LNCaP clone FGC (cell line): ENCODE measurements at regions not wholly inside any gene's neighbourhood (a gene's known extent, or its start where the extent isn't known, plus 50 kb on each side); places are given as distances from the start of the nearest gene placed in this dataset.

ENCODE experiments used
- DNase-seq: peaks from one replicate; pipeline ENCODE4 v3.0.0-alpha.2; 2011; ENCODE audit warnings: low read depth
- H3K4me3 ChIP-seq: 2 replicates; pipeline ENCODE4 v1.5.1; 2011; ENCODE audit warnings: mild to moderate bottlenecking, low read depth, low read length, control low read depth
- CTCF ChIP-seq: IDR thresholded peaks from 2 replicates; pipeline ENCODE4 v1.5.1; 2012; ENCODE audit warnings: mild to moderate bottlenecking; ENCODE audit not compliant: control insufficient read depth, insufficient read depth; ENCODE audit errors: extremely low read depth

- no peak for DNase-seq
- no peak overlapping the region for H3K4me3 ChIP-seq
- no peak for TF ChIP-seq CTCF
Measured at GRCh38 chr4:13261486-13262257, 222.5 kb downstream of the RAB28 start.

DNA sequence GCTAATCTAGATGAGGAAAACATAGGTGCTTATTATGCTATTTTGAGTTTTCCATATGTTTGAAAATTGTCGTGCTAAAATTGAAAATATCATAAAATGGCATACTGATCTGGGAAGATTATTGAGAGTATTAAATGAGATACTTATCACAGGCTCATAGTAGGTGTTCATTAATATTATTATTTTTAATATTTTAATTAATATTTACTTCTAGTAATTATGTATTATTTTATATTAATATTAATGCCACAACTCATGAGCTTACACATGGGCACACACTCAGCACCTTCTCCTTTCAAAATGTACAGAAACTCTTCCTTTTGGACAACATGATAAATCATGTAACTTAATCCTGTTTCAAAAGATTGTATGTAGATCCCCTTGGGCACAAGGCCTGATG, 223.6 kb downstream of the RAB28 start:
- TF ChIP-seq CTCF, result no peak

DNA sequence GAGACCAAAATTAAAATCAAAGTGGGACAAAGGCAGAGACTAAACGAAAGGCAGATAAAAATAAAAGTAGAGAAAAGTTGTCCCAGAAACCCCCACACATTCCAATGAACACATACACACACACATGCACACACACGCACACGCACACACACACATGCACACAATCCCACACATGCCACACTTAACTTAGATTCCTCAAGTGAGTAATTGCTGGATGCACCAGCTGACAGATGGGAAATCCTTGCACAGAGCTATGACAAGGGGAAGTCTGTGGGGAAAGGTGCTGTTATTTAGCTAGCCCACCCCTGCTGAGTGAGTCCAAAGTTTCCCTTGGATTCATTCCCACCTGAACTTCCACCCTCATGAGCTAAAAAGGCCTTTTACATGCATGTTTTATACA, 233.9 kb downstream of the RAB28 start:
- no peak for TF ChIP-seq CTCF
- no peak overlapping the region for H3K4me3 ChIP-seq
- no peak for DNase-seq

More for the DNA sequence above, 223.6 kb downstream of the RAB28 start:
- no peak for DNase-seq
- no peak overlapping the region for H3K4me3 ChIP-seq

DNA sequence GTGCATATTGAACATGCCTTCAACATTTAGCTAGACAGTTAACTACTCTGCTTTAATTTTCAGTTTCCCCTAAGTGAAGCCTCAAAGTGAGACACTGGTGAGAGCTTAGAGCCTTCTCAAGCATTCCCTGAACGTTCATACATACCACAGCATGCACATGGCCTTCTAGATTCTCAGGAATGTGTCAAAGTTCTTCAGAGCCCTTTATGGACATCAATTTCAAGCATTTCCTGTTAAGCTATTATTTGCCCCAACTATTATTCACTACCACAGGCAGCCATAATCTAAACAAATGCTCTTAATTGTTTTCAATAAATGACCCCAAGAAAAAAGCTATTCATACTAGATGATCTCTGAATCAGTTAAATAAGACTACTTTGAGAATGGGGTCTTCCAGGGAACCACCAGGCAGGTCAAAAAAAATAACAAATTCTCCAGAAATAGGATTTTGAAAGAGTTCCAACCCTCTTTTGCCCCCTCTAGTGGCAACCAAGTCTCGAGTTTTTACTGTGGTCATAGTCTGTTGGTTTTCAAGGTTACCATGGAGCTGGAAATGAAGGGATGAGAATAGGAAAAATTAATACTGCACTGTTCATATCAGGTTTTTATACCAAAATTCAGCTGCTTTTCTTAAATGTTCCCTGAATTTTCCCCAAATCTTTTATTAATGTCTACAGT, 235.4 kb downstream of the RAB28 start:
- no peak for DNase-seq
- no peak for TF ChIP-seq CTCF

GRCh38 chr4:13246107-13246506, 238.0 kb downstream of the RAB28 start:
- no peak overlapping the region for H3K4me3 ChIP-seq
- DNase-seq, result no peak
- TF ChIP-seq CTCF, result no peak

More for the DNA sequence above, 235.4 kb downstream of the RAB28 start:
- H3K4me3 ChIP-seq, result no peak overlapping the region

GRCh38 chr4:13244444-13244843, 239.7 kb downstream of the RAB28 start:
- no peak for DNase-seq
- no peak for TF ChIP-seq CTCF
- H3K4me3 ChIP-seq, result no peak overlapping the region
